ENCODE measurements at regions not wholly inside any gene's neighbourhood (a gene's known extent, or its start where the extent isn't known, plus 50 kb on each side); places are given as distances from the start of the nearest gene placed in this dataset.
A peak's percentile ranks its signal among the peaks of the same experiment; 100 is the strongest.

DNA sequence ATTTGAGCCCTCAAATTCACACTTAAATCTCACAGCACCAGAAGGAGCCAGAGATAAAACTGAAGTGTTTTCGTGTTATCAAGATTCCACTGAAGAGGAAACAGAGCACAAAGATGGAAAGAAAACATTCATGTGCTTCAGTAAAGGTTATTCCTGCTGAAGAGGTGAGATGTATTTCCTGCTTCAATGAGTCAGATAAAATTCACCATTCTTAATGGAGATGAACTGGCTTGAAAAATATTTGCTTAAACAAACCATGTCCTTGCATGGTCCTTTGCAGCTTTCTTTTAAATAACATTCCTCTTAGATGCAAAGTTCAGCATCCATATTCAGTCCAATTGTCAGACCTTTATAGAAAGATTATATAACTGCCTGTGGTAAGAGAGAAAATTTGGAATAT is 294.2 kb downstream of the IPMK start:
- peak overlapping the region; percentile 23; the same call in 1 of the 2 replicates for H3K4me2 ChIP-seq
- no peak overlapping the region for H3K4me3 ChIP-seq (ENCODE audit: low read depth in 2 of 2, low read length in 1 of 2)
- H3K9ac ChIP-seq = peak overlapping the region; percentile 27; the same call in 1 of the 2 replicates
- no peak for DNase-seq
- 23% methylated on average over 1 of the region's 1 CpG for WGBS (ENCODE audit: low lambda C conversion rate)
- no peaks in the 10 kb centered on the region; a peak in 2 of 4 replicates for H3K4me1 ChIP-seq (ENCODE audit: control insufficient read depth in 1 of 2, insufficient read depth in 2 of 2, low read depth in 1 of 2, low read length in 1 of 2)
- POLR2A ChIA-PET = no interaction called here
- no peaks in the 10 kb centered on the region; the same call in 1 of the 2 replicates for H3K9me3 ChIP-seq
- H3F3A ChIP-seq (replicated peaks; ENCODE audit: insufficient read depth) = peaks cover 24% of the 10 kb centered on the region
- CTCF ChIA-PET = no interaction called here
- H3K79me2 ChIP-seq (ENCODE audit: insufficient read depth) = no peaks in the 10 kb centered on the region
- no peaks in the 10 kb centered on the region for H3K27me3 ChIP-seq (ENCODE audit: insufficient read depth)
- no peaks in the 10 kb centered on the region for H3K9me2 ChIP-seq
- no peaks in the 10 kb centered on the region for H4K20me1 ChIP-seq (ENCODE audit: insufficient read depth)
- TF ChIP-seq TCF12 (IDR thresholded peaks at IDR 0.05) (0 out of 2 replicates have a peak, but pooled peaks have one; percentile 5), MXI1 (IDR thresholded peaks at IDR 0.05; ENCODE audit: low read depth, low read length) (no peak), CHD2 (IDR thresholded peaks at IDR 0.05; ENCODE audit: low read length, partially characterized antibody) (no peak)
- H3K36me3 ChIP-seq (replicated peaks in 1 of 2; ENCODE audit: control insufficient read depth in 1 of 2, insufficient read depth in 2 of 2, low read length in 1 of 2) = no peaks in the 10 kb centered on the region
- 0 out of 2 replicates have a peak overlapping the region, but pooled peaks have one; percentile 70 for H2AFZ ChIP-seq (ENCODE audit: low read depth)
- H3K27ac ChIP-seq (ENCODE audit: low read depth in 2 of 2, low read length in 1 of 2) = peak overlapping the region in 1 of 2 experiments; percentile 72; a peak in 2 of 4 replicates

DNA sequence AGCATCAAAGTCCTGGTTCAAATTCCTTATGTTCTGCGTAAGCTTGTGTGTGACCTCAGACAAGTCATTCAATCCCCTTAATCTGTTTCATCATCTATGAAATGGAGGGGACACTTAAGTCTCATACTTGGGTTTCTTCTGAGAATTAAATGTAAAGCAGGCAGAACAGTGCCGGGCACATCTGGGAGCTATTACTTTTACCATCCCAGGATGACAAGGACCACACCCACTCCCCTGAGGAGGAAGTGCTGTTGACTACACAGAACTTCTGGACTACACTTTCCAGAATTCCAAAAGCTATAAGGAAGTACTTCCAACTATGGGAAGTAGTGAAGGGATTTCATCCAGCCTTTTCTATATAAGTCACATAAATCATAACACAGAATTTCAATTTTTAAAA is 294.9 kb downstream of the IPMK start:
- no peaks in the 10 kb centered on the region; a peak in 2 of 4 replicates for H3K4me1 ChIP-seq (ENCODE audit: control insufficient read depth in 1 of 2, insufficient read depth in 2 of 2, low read depth in 1 of 2, low read length in 1 of 2)
- no peak for TF ChIP-seq CHD2 (IDR thresholded peaks at IDR 0.05; ENCODE audit: low read length, partially characterized antibody)
- TF ChIP-seq, protein P1, sequence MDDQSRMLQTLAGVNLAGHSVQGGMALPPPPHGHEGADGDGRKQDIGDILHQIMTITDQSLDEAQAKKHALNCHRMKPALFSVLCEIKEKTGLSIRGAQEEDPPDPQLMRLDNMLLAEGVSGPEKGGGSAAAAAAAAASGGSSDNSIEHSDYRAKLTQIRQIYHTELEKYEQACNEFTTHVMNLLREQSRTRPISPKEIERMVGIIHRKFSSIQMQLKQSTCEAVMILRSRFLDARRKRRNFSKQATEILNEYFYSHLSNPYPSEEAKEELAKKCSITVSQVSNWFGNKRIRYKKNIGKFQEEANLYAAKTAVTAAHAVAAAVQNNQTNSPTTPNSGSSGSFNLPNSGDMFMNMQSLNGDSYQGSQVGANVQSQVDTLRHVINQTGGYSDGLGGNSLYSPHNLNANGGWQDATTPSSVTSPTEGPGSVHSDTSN (IDR thresholded peaks at IDR 0.05) = no peak
- TF ChIP-seq, protein P2, sequence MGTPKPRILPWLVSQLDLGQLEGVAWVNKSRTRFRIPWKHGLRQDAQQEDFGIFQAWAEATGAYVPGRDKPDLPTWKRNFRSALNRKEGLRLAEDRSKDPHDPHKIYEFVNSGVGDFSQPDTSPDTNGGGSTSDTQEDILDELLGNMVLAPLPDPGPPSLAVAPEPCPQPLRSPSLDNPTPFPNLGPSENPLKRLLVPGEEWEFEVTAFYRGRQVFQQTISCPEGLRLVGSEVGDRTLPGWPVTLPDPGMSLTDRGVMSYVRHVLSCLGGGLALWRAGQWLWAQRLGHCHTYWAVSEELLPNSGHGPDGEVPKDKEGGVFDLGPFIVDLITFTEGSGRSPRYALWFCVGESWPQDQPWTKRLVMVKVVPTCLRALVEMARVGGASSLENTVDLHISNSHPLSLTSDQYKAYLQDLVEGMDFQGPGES (IDR thresholded peaks at IDR 0.05; ENCODE audit: low read depth, low read length) = no peak
- TF ChIP-seq RCOR1 (IDR thresholded peaks at IDR 0.05; ENCODE audit: low read length) = no peak
- no peak for TF ChIP-seq SIN3A (IDR thresholded peaks at IDR 0.05; ENCODE audit: borderline replicate concordance, low read depth, low read length)
- no peak for TF ChIP-seq RAD21 (IDR thresholded peaks at IDR 0.05; ENCODE audit: low read length)
- TF ChIP-seq, protein P3, sequence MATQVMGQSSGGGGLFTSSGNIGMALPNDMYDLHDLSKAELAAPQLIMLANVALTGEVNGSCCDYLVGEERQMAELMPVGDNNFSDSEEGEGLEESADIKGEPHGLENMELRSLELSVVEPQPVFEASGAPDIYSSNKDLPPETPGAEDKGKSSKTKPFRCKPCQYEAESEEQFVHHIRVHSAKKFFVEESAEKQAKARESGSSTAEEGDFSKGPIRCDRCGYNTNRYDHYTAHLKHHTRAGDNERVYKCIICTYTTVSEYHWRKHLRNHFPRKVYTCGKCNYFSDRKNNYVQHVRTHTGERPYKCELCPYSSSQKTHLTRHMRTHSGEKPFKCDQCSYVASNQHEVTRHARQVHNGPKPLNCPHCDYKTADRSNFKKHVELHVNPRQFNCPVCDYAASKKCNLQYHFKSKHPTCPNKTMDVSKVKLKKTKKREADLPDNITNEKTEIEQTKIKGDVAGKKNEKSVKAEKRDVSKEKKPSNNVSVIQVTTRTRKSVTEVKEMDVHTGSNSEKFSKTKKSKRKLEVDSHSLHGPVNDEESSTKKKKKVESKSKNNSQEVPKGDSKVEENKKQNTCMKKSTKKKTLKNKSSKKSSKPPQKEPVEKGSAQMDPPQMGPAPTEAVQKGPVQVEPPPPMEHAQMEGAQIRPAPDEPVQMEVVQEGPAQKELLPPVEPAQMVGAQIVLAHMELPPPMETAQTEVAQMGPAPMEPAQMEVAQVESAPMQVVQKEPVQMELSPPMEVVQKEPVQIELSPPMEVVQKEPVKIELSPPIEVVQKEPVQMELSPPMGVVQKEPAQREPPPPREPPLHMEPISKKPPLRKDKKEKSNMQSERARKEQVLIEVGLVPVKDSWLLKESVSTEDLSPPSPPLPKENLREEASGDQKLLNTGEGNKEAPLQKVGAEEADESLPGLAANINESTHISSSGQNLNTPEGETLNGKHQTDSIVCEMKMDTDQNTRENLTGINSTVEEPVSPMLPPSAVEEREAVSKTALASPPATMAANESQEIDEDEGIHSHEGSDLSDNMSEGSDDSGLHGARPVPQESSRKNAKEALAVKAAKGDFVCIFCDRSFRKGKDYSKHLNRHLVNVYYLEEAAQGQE (IDR thresholded peaks at IDR 0.05; ENCODE audit: low read depth, low read length) = no peak
- TF ChIP-seq, protein P4, sequence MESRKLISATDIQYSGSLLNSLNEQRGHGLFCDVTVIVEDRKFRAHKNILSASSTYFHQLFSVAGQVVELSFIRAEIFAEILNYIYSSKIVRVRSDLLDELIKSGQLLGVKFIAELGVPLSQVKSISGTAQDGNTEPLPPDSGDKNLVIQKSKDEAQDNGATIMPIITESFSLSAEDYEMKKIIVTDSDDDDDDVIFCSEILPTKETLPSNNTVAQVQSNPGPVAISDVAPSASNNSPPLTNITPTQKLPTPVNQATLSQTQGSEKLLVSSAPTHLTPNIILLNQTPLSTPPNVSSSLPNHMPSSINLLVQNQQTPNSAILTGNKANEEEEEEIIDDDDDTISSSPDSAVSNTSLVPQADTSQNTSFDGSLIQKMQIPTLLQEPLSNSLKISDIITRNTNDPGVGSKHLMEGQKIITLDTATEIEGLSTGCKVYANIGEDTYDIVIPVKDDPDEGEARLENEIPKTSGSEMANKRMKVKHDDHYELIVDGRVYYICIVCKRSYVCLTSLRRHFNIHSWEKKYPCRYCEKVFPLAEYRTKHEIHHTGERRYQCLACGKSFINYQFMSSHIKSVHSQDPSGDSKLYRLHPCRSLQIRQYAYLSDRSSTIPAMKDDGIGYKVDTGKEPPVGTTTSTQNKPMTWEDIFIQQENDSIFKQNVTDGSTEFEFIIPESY (IDR thresholded peaks at IDR 0.05; ENCODE audit: borderline replicate concordance, low read depth) = no peak
- TF ChIP-seq FOSL2 (IDR thresholded peaks at IDR 0.05; ENCODE audit: borderline replicate concordance, low read depth) = no peak
- TF ChIP-seq FOXJ3 (CRISPR knock-in tag; IDR thresholded peaks at IDR 0.05) = no peak
- 0 out of 2 replicates have a peak overlapping the region, but pooled peaks have one; percentile 27 for H3K9ac ChIP-seq
- 59% methylated on average over 2 of the region's 2 CpGs for WGBS (ENCODE audit: low lambda C conversion rate)
- no peaks in the 10 kb centered on the region for H3K79me2 ChIP-seq (ENCODE audit: insufficient read depth)
- no peaks in the 10 kb centered on the region; the same call in 1 of the 2 replicates for H3K9me3 ChIP-seq
- no peak overlapping the region for H3K4me3 ChIP-seq (ENCODE audit: low read depth in 2 of 2, low read length in 1 of 2)
- H3K9me2 ChIP-seq = no peaks in the 10 kb centered on the region
- H3F3A ChIP-seq (replicated peaks; ENCODE audit: insufficient read depth) = peaks cover 24% of the 10 kb centered on the region
- peak overlapping the region in 1 of 2 experiments; percentile 72; a peak in 2 of 4 replicates for H3K27ac ChIP-seq (ENCODE audit: low read depth in 2 of 2, low read length in 1 of 2)
- 0 out of 2 replicates have a peak overlapping the region, but pooled peaks have one; percentile 70 for H2AFZ ChIP-seq (ENCODE audit: low read depth)
- no peak overlapping the region for H3K4me2 ChIP-seq
- no peaks in the 10 kb centered on the region for H4K20me1 ChIP-seq (ENCODE audit: insufficient read depth)
- H3K36me3 ChIP-seq (replicated peaks in 1 of 2; ENCODE audit: control insufficient read depth in 1 of 2, insufficient read depth in 2 of 2, low read length in 1 of 2) = no peaks in the 10 kb centered on the region
- no peaks in the 10 kb centered on the region for H3K27me3 ChIP-seq (ENCODE audit: insufficient read depth)
- POLR2A ChIA-PET = no interaction called here
- DNase-seq = no peak
- CTCF ChIA-PET = no interaction called here
